GM06990 (cell line): ENCODE measurements at regions not wholly inside any gene's neighbourhood (a gene's known extent, or its start where the extent isn't known, plus 50 kb on each side); places are given as distances from the start of the nearest gene placed in this dataset.

ENCODE experiments used
- DNase-seq: peaks from one replicate; pipeline ENCODE4 v3.0.0-alpha.2; 2011; ENCODE audit not compliant: insufficient read length; ENCODE audit errors: extremely low read depth
- H3K27me3 ChIP-seq: replicated peaks from 2 replicates; pipeline ENCODE4 v1.6.0; 2011; ENCODE audit warnings: low read length; ENCODE audit not compliant: control insufficient read depth, insufficient read depth
- H3K36me3 ChIP-seq: 2 replicates; pipeline ENCODE4 v1.5.1; 2011; ENCODE audit warnings: low read length; ENCODE audit not compliant: control insufficient read depth, insufficient read depth
- H3K4me3 ChIP-seq: replicated peaks from 2 replicates; pipeline ENCODE4 v1.5.1; 2011; ENCODE audit warnings: low read depth, mild to moderate bottlenecking, control low read depth, low read length
- CTCF ChIP-seq: IDR thresholded peaks from 2 replicates; pipeline ENCODE4 v1.5.1; 2011; ENCODE audit warnings: low read length, control low read depth, mild to moderate bottlenecking, inconsistent platforms; ENCODE audit not compliant: insufficient read depth, poor library complexity, severe bottlenecking

GRCh38 chr4:116486401-116486800 lies 599.0 kb downstream of the TRAM1L1 start:
- DNase-seq, result no peak
- no peak for TF ChIP-seq CTCF
- H3K4me3 ChIP-seq, result no peak overlapping the region
- no peaks in the 10 kb centered on the region for H3K27me3 ChIP-seq
- no peaks in the 10 kb centered on the region for H3K36me3 ChIP-seq

- H3K4me3 ChIP-seq, result no peak overlapping the region
- no peaks in the 10 kb centered on the region for H3K36me3 ChIP-seq
- H3K27me3 ChIP-seq, result no peaks in the 10 kb centered on the region
- DNase-seq, result no peak
- TF ChIP-seq CTCF, result no peak
Observed at GRCh38 chr4:116480546-116480945, 604.8 kb downstream of the TRAM1L1 start.

- no peak for TF ChIP-seq CTCF
- Histone ChIP-seq H3K36me3 (no peaks in the 10 kb centered on the region), H3K27me3 (no peaks in the 10 kb centered on the region), H3K4me3 (no peak overlapping the region)
- DNase-seq, result no peak
Observed at GRCh38 chr4:116478343-116478742, 607.0 kb downstream of the TRAM1L1 start.

DNA sequence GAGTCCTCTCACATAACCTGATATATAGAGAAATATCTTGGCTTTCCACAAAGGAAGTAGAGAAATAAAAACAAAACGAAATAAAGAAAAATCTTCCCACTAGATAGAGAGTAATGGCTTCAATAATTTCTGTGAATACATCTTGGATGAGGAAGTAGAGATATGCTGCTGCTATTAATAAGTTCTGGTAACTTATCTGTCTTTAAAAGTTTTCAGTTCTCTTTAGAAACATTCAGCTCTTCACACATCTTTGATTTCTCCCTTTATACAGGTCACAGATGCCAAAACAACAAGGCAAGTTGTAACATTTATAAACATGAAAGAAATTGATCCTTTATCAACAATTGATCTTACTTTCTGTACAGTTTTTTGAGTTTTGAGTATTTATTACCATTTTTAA lies 615.8 kb downstream of the TRAM1L1 start:
- Histone ChIP-seq H3K27me3 (no peaks in the 10 kb centered on the region), H3K4me3 (no peak overlapping the region), H3K36me3 (no peaks in the 10 kb centered on the region)
- no peak for DNase-seq
- no peak for TF ChIP-seq CTCF

- Histone ChIP-seq H3K4me3 (no peak overlapping the region), H3K36me3 (no peaks in the 10 kb centered on the region), H3K27me3 (no peaks in the 10 kb centered on the region)
- no peak for DNase-seq
- TF ChIP-seq CTCF, result no peak
Observed at GRCh38 chr4:116453127-116453526, 632.2 kb downstream of the TRAM1L1 start.

DNA sequence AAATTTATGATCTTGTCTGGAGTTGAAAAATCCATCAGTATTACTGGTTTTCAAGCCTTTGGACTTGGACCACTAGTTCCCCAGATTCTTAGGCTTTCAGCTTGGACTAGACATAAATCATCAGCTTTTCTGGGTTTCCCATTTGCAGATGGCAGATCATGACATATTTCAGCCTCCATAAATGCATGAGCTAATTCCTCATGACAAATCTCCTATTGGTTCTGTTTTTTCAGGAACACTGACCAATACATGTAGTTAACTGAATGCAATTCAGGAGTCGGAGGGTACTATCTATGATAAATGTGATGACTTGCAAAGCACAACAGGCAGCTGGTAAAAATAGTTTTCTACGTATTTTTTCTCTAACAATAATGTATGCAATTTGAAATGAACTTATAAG lies 635.6 kb downstream of the TRAM1L1 start:
- Histone ChIP-seq H3K4me3 (no peak overlapping the region), H3K27me3 (no peaks in the 10 kb centered on the region), H3K36me3 (no peaks in the 10 kb centered on the region)
- no peak for DNase-seq
- TF ChIP-seq CTCF, result no peak
